Hepatic stellate cell (primary cell): ENCODE measurements at regions not wholly inside any gene's neighbourhood (a gene's known extent, or its start where the extent isn't known, plus 50 kb on each side); places are given as distances from the start of the nearest gene placed in this dataset.

Source experiments
- DNase-seq: peaks from one replicate; pipeline ENCODE4 v3.0.0; 2011; ENCODE audit warnings: low spot score

DNA sequence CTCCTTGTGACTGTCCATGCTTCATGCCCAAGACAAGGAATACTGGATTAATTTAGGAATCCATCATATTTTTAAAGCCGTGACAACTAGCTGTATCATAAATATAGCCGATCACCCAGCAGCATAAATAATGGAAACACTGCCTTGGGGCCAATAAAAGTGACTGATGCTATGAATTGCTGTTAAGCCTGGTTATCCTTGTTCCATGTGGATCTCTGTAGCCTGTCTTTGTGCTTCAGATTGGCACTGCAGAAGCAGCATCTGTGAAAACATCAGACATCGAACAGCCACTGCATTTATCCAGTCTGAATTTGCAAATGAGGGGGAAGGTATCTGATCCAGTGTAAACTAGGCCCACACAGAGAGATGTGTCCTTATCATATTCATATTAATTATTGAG is 1181.8 kb downstream of the SORCS1 start:
- DNase-seq: no peak

DNA sequence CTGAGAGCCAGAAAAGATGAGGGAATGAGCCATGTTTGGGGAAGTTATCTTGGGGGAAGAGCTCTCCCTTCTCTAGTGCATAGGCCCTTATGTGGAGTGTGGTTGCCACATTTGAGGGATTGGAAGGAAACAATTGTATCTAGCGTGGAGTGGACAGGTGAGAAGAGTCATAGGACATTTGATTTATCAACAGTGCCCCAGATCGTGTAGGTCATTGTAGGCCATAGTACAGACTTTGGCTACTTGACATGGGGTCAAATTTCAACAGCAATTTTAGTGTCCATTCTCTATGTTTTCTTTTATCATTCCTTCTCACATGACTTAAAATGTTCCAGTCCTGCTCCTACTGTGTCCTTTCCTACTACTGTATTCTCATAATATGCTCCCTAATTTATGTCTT is 1182.8 kb downstream of the SORCS1 start:
- no peak for DNase-seq

DNA sequence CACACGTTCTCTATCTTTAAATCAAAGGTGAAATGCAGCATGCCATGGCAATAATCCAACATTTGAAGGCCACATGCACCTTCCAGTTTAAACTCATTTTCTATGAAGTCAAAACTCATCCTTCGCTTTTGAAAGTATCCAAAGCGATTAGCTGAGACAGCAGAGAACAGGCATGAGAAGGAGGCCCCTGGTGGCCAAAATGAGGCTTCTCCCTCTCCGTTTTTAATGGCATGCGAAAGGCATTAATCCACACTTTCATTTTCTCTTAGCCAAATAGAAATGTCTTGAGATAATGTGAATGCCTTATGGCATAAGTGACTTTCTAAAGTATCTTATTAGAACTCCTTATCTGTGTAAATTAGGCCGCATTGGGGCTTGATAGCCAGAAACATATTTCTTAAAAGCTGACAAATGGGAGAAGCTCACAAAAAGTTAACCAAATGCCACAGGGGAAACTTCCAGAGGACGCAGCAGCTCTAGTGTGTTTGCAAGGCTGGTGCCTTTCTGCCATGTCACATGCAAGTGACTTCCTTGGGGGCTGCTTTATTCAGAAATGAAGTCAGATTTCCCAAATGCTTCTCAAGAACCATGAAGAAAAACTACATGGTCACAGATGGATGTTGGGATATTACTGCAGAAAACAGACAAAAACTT is 1189.6 kb downstream of the SORCS1 start:
- DNase-seq: no peak

DNA sequence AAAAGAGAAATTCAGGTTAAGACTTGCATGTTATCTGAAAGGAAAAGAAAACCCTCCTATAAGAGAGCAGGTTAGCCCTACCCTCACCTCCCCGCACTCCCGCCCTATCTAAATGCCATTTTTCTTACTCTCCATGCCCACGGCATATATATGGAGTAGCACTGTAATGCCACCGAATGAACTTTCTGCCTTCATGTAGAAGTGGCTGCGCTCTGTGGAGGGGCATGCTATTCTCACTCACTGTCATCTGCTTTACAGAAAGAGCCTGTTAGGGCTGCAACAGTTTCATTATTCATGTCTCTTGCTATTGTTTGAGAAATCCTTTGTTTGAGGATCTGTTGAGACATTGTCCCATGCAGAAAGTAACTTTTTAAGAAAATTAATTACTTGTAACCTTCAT is 1190.6 kb downstream of the SORCS1 start:
- no peak for DNase-seq

DNA sequence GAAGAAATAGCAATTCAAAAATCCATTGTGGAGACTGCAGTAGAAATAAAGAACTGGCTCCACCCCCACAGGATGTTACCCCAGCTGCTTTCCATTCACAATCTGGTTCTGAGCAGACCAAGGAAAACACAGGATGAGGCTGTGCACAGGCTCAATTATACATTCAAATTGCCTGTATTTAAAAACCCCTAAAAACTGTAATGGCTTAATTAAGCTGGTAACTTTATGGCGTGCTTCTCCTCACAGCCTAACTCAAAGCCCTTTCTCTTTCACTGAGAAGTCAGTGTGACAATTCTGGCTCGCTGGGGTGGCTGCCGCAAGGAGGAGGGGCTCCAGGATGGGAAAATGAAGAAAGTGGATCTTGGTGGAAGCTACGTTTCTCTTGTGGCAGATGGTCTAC is 1191.1 kb downstream of the SORCS1 start:
- no peak for DNase-seq

DNA sequence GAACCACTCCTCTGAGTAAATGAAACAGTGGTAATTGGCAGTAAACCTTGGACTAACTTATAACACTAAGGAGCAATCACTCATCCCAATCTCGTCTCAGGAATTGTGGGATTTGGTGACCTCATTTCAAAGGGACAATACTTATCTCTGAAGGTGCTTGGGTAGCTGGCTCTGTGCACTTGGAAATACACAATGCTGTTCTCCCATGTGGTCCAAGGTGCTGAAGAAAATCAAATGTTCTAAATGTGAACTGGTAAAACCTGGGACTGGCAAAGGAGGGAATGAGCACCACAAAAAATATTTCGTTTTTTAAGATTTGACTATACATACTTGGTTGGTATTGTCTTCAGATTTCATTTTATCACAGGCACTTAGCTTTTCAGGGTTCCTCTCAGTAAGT is 1193.0 kb downstream of the SORCS1 start:
- DNase-seq: no peak

DNA sequence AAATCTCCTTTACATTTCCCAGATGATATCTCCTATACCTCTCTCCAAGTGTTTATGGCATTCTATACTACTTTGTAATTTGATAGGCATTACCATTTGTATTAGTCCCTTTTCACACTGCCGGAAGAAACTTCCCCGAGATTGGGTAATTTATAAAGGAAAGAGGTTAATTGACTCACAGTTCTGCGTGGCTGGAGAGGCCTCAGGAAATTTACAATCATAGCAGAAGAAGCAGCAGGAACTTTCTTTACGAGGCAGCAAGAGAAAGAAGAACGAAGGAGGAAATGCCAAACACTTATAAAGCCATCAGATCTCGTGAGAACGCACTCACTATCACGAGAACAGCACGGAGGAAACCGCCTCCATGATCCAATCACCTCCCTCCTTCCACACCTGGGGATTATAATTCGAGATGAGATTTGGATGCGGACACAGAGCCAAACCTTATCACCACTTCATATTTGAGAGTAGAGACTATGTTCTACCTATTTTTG is 1194.6 kb downstream of the SORCS1 start:
- DNase-seq: no peak

DNA sequence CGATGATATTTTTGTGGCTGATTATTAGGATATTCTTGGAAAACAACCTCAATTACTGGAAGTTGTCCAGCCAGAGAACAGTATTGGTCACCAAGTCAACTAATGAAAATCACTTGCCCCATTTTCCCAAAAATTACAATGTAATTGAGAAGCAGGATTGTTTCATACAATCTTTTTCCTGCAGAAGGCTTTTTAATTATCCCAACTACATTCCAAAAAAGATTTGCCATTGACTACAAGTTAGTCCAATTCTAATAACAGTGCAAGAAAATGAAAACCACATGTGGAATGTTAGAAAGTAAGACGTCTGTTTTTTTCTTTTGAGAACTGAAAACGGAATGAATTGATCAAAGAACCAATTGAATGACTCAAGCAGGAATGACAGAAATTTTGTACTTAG is 1195.8 kb downstream of the SORCS1 start:
- DNase-seq: no peak

DNA sequence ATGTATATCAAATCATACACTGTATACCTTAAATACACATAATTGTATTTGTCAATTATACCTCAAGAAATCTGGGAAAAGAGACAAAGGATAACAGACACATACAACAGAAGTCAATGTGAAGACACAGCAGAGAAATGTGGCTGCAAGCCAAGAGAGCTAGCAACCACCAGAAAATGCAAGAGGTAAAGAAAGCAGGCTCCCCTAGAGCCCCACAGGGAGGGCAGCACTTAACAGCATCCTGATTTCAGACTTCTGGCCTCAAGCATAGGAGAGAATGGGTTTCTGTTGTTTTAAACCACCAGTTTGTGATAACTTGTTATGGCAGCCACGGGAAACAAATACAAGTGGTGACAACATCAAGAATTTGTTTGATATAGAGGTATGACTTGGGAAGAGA is 1197.2 kb downstream of the SORCS1 start:
- no peak for DNase-seq

DNA sequence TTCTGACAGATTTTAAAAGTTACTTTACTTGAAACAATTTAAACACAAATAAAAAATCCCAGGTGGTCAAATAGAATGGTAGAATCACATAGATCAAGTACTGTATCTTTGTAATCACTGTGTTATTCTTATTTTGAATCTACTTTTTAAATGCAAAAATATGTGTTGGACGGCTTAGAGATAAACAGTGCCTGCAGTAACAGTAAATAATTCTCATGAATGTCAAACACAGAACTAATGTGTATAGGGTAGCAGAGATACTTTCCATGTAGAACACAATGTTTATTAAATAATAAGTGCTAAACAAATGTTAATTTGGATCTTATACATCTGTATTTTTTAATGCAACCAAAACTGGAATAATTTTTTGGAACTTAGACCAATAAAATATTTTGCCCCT is 1199.4 kb downstream of the SORCS1 start:
- DNase-seq: no peak

DNA sequence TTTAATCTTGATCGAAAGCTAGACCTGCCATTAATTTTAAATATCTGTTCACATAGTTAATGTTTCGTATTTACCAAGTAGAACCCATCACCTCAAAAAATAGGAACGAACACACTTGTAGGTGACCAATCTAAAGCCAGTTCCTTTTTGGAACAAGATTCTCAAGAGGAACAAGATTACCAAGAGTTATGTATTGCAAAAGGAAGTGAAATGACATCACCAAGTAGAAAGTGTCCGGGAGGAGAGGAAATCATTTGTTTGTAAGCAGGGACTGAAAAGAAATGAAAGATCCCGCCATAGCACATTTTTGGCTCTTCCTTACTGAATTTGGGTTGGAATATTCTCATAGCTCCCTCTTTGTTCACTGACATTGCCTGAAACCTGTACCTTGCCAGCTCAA is 1200.5 kb downstream of the SORCS1 start:
- no peak for DNase-seq

DNA sequence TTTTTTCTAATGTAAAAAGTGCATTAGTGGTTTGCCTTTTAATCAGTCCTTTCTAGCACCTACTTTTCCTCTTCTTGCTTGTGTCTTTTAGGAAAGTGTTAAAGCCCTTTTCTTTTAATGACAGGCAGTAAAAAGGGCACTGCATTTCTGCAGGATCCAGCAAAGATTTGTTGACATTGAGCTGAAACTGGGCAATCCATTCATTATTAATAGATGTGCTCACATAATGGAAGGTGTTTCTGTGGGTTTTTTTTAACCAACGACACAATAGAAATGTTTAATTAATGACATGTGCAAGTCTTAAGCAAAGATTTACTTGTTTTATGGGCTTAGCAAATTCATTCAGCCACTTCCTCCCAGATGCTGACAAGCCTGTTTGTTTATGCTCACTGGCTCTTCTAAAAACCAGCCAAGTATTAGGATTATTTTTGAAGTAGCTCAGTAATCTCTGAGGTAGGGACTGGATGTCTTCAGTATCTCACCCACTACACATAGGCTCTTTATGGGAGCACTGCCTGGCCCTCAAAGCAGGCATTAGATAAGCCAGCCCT is 1201.1 kb downstream of the SORCS1 start:
- no peak for DNase-seq

DNA sequence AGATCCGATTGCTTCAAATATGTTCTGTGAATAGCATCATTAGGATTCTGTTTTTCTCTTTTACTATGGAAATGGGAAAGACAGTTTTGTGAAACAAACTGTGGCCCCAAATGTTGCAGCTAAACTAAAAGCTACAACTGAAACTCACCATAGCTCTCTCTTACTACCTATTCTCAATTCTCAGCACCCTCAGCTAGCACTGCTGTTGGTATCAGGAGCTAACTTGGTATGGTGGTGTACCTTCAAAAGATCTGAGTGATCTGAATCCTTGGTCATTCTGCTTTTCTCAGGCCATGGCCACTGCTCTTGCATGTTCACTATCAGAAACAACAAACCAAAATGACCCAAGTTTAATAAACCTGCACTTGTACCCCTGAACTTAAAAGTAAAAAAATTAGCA is 1208.0 kb downstream of the SORCS1 start:
- no peak for DNase-seq

DNA sequence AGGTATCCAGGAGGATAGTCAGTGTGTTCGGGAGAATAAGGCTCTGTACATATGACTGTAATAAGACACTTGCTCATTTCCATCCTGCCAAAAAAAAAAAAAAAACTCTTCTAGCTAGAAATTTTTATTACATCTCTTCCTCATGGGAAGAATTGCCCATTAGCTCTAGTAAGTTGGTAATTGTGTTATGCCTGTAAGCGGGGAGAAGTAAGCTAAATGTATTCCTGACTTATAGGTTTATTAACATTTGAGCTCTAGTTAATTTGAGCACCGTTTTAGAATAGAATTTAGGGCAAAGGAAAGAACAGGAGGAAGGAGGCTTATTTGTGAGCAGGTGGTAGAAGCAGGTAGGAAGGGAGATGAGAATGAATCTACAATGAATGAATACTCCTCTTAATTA is 1210.6 kb downstream of the SORCS1 start:
- no peak for DNase-seq

DNA sequence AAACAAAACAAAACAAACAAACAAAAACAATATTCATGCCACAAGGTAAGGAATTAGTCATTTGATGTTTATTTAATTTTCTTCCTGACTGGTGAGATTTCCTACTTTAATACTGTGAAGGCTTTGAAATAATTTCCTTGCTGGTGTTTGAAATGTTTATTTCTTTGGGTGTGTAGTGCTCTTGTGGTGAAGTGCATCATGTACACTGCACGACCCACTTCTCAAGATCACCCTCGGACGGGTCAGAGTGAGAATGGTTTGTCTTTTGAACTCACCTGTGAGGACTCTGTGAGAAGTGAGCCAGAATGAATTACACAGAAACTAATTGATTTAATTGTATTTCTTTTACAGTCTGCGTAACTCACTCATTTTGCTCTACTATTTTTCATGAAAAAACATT is 1211.5 kb downstream of the SORCS1 start:
- no peak for DNase-seq

DNA sequence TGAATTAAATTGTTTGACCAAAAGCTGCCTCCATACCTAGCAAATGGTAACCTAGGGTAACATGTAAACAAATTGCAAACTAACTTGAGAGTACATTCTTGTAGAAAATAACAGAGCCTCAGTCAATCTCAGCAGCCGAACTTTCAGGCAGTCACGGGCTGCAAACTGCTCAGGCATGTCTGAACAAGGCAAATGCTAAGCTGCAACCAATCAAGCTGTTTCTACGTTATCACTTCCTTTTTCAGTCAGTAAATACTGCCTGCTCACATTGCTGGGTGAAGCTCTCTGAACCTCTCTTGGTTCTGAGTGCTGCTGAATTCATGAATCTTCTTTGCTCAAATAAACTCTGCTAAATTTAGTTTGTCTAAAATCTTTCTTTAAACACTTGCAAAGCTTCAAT is 1212.4 kb downstream of the SORCS1 start:
- DNase-seq: no peak

DNA sequence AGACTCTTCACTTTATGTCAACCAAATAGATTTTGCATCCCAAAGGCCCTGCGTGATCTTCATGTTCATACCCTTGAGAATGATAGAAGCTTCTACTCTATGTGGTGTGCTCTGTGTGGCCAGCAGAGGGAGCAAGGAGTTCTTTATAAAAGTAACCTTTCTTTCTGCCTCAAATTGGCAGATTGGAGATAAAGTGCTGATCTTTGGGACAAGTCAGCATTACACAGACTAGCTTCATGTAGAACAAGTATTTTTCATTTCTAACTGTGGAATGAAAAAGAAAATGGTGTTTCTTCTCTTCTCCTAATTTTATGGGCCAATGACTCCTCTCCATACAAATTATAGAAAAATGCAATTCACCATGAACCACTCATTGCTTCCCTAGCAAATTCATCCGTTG is 1214.1 kb downstream of the SORCS1 start:
- DNase-seq: peak; percentile 13

DNA sequence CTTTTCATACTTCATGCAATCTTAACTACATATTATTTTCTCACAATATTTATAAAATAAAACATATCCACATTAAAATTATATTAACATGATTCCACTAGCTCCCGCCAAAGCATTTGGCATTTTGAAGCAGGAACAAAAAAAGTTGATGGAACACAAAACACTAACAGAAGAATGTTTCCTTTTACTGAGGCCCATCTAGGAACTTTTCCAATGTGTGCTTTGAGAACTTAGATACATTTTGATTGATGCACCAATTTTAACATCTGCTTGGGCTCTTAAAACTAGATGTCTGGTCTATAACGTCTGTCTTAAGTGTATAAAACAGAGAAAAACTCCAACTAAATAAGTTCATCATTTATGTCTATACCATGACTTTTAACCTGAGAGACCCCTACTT is 1214.8 kb downstream of the SORCS1 start:
- DNase-seq: no peak

DNA sequence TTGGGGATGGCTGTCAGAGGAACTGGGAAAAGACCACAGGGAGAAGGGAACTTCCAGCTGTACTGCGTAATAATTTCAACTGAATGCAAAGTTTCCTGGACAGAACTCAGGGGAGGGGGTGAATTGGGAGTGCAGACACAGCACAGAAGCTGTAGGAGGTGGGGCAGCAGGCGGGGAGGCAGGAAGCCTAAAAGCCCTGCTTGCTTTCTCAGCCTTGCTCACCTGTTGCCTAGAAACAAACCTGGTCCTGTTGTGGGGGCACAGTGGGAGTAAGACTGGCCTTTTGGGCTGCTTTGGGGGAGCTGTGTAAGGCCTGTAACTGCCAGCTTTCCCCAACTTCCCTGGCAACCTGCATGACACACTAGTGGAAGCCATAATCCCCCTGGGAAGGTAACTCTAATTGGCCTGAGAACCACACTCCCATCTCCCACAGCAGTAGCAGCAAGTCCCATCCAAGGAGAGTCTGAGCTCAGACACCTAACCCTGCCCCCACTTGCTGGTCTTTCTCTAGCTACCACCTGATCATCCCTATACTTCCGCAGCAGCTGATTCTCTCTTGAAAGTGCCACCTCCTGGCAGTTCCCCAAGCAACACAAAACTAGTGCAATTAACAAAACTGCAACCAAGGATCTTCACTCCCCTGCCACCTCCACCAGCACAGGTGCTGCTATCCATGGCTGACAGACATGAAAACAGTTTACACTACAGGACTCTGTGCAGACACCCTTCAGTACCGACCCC is 1239.3 kb downstream of the SORCS1 start:
- no peak for DNase-seq

DNA sequence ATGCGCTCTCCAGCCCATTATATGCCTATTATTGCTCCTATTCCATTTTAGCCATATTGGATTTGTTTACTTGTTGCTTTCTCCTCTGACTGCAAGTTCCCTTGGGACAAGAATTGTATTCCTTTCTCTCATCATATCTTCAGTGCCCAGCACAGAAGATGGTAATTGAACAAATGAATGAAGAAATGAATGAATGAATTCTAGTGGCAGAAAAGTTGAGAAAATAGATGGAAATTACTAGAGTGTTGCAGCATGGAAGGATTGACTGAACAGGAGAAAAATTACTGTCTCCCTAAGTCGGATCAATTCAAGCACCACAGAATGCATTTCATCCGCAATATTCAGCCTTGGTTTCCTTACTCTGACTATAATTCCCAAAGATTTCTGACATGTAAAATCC is 1243.2 kb downstream of the SORCS1 start:
- no peak for DNase-seq

DNA sequence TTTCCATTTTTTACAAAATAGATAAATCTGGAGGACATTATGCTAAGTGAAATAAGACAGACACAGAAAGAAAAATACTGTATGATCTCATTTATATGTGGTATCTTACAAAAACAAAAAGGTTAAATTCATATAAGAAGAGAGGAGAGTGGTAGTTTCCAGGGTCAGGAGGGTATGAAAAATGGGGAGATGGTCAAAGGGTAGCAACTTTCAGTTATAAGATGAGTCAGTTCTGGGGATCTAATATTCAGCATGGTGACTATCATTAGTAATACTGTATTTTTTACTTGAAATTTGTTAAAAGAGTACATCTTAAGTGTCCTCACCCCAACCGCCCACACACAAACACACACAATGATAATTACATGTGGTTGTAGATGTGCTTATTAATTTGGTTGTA is 1250.1 kb downstream of the SORCS1 start:
- DNase-seq: no peak

DNA sequence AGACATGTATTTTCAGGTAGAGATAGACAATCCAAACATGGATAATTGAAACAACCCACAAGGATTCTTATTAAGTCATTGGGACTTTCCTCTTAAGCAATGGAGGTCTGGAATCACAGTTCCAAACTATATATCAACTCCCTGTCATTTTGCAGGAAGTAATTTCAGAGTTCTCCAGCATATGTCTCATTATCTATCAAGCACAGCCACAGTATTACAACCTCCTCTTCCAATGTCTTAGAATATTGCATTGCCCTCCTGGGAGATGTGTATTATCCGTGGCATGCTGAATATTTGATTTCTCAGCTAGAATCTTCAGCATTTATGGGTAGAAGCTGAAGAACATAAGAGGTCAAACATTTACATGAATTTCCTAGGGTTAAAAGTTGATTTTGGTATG is 1255.8 kb downstream of the SORCS1 start:
- no peak for DNase-seq

DNA sequence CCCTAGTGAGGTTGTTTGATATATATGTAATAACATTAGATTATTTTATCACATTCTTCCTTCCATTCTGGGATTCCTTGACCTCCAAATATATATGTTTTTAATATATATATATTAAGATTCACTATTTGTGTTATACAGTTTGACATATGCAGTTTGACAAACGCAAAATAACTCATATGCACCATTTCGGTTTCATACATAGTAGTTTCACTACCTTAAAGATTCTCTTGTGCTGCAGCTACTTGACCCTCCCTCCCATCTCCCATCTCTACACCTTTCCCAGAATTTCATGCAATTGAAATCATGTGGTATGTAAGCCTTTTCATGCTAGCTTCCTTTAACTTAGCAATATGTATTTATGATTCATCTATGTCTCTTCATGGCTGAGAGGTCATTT is 1244.4 kb downstream of the SORCS3 start:
- no peak for DNase-seq

DNA sequence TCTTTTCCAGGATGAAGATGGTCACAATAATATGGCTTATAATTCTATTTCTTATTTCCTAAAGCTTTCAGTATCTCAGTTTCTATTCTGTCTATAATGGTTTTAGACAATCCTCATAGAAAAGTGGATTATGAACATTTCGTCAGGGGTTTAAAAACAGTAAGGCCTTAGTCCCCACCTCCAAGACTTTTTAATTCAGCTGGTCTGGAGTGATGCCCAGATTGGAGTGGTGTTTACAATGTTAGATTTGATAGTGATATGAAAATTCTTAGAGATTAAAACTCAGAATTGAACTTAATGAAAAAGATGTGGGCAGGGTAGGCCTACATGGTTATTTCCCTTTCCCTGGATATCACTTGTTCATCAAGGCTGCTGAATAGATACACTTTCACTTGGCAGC is 1238.3 kb downstream of the SORCS3 start:
- DNase-seq: no peak
